Astrocyte (in vitro differentiated cells and primary cell): ENCODE measurements at regions not wholly inside any gene's neighbourhood (a gene's known extent, or its start where the extent isn't known, plus 50 kb on each side); places are given as distances from the start of the nearest gene placed in this dataset.

Experiments used
- DNase-seq: peaks from one replicate; pipeline ENCODE4 v3.0.0-alpha.2; 2010; ENCODE audit warnings: low read depth
- FAIRE-seq: peaks from 2 replicates; lab custom pipeline; 2011; peaks lifted over from hg19 to GRCh38; lab: Jason Lieb, UNC
- H2AFZ ChIP-seq: 2 replicates; pipeline ENCODE4 v1.6.0; 2012; ENCODE audit warnings: low read depth, low read length, inconsistent platforms
- H3K27ac ChIP-seq: 2 replicates; pipeline ENCODE4 v1.5.1; 2011; ENCODE audit warnings: low read depth, low read length, inconsistent platforms
- H3K27me3 ChIP-seq: 2 replicates; pipeline ENCODE4 v1.6.0; 2011; ENCODE audit warnings: low read length, inconsistent platforms; ENCODE audit not compliant: insufficient read depth
- H3K36me3 ChIP-seq: 2 replicates; pipeline ENCODE4 v1.5.1; 2011; ENCODE audit warnings: low read length, inconsistent platforms; ENCODE audit not compliant: insufficient read depth
- H3K4me1 ChIP-seq: 2 replicates; pipeline ENCODE4 v1.5.1; 2011; ENCODE audit warnings: low read length, inconsistent platforms; ENCODE audit not compliant: insufficient read depth
- H3K4me2 ChIP-seq: 2 replicates; pipeline ENCODE4 v1.6.0; 2012; ENCODE audit warnings: low read length, inconsistent platforms
- H3K4me3 ChIP-seq: 2 replicates; pipeline ENCODE4 v1.5.1; 2011; ENCODE audit warnings: low read depth, mild to moderate bottlenecking, low read length, inconsistent platforms; ENCODE audit not compliant: insufficient read depth
- H3K79me2 ChIP-seq: 2 replicates; pipeline ENCODE4 v1.6.0; 2012; ENCODE audit warnings: mild to moderate bottlenecking, low read length, inconsistent platforms; ENCODE audit not compliant: insufficient read depth
- H3K9ac ChIP-seq: 2 replicates; pipeline ENCODE4 v1.6.0; 2012; ENCODE audit warnings: mild to moderate bottlenecking, low read length, inconsistent platforms
- H3K9me3 ChIP-seq: 2 replicates; pipeline ENCODE4 v1.5.1; 2012; ENCODE audit warnings: low read depth, mild to moderate bottlenecking, low read length, inconsistent platforms; ENCODE audit not compliant: insufficient read depth
- H4K20me1 ChIP-seq: 2 replicates; pipeline ENCODE4 v1.6.0; 2012; ENCODE audit warnings: low read length, inconsistent platforms; ENCODE audit not compliant: insufficient read depth
- H3K27ac Mint-ChIP-seq: one replicate; pipeline ENCODE4 v1.8.0; 2021; ENCODE audit warnings: mild to moderate bottlenecking, mixed read lengths; ENCODE audit not compliant: unreplicated experiment
- H3K27me3 Mint-ChIP-seq: one replicate; pipeline ENCODE4 v1.8.0; 2021; ENCODE audit warnings: low read depth, mixed read lengths; ENCODE audit not compliant: unreplicated experiment
- H3K36me3 Mint-ChIP-seq: one replicate; pipeline ENCODE4 v1.8.0; 2021; ENCODE audit warnings: low read depth, mixed read lengths; ENCODE audit not compliant: unreplicated experiment
- H3K4me1 Mint-ChIP-seq: one replicate; pipeline ENCODE4 v1.8.0; 2021; ENCODE audit warnings: low read depth, mixed read lengths; ENCODE audit not compliant: unreplicated experiment
- H3K4me3 Mint-ChIP-seq: one replicate; pipeline ENCODE4 v1.8.0; 2021; ENCODE audit warnings: mild to moderate bottlenecking, moderate library complexity, mixed read lengths; ENCODE audit not compliant: unreplicated experiment
- H3K9me3 Mint-ChIP-seq: one replicate; pipeline ENCODE4 v1.8.0; 2021; ENCODE audit warnings: mild to moderate bottlenecking, mixed read lengths; ENCODE audit not compliant: unreplicated experiment
- CTCF ChIP-seq: IDR thresholded peaks from 2 replicates; pipeline ENCODE4 v1.5.1; 2011; ENCODE audit warnings: low read depth, mild to moderate bottlenecking, inconsistent platforms, low read length, moderate library complexity; ENCODE audit not compliant: insufficient read depth
- EZH2 ChIP-seq: IDR thresholded peaks from 2 replicates; pipeline ENCODE4 v1.6.1; 2012; ENCODE audit warnings: mild to moderate bottlenecking, low read length, inconsistent platforms; ENCODE audit not compliant: insufficient read depth

DNA sequence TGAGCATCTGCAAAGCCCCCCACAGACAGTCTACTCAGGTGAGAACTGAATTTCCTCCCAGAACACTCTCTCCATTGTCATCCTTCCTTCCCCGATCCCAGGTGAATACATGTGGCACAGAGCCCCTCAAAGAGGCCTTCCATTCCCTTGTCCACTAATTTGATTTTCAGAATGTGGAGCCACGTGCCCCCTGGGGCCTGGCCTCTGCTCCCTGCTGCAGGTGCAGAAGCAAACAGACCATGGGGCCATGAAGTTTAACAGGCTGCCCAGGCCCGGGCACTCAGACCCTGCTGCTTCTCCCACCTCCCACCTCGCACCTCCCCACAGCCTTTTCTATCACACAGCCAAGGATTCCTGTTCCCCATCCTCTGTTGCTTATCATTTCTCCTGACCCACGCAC is 243.8 kb upstream of the RAB4A start:
- no peaks in the 10 kb centered on the region for H3K36me3 Mint-ChIP-seq

GRCh38 chr1:229027622-229028182 is 243.2 kb upstream of the RAB4A start:
- peaks cover 6% of the 10 kb centered on the region for H3K4me1 ChIP-seq
- no peak for DNase-seq
- no peak overlapping the region for H3K27ac ChIP-seq
- H3K9me3 ChIP-seq, result no peaks in the 10 kb centered on the region
- H3K4me3 Mint-ChIP-seq, result peak overlapping the region; percentile 51
- H3K36me3 Mint-ChIP-seq, result no peaks in the 10 kb centered on the region
- no peaks in the 10 kb centered on the region for H3K9me3 Mint-ChIP-seq
- H2AFZ ChIP-seq, result peak overlapping the region; percentile 4
- peaks cover 5% of the 10 kb centered on the region for H3K27me3 Mint-ChIP-seq
- no peak overlapping the region for H3K4me3 ChIP-seq
- peaks cover under 1% of the 10 kb centered on the region for H3K27me3 ChIP-seq
- peak overlapping the region; percentile 30 for H3K4me2 ChIP-seq
- no peaks in the 10 kb centered on the region for H3K36me3 ChIP-seq
- H3K4me1 Mint-ChIP-seq, result peaks cover 22% of the 10 kb centered on the region
- no peaks in the 10 kb centered on the region for H4K20me1 ChIP-seq
- FAIRE-seq, result no peak
- no peaks in the 10 kb centered on the region for H3K79me2 ChIP-seq
- TF ChIP-seq EZH2 (no peak), CTCF (no peak)
- H3K9ac ChIP-seq, result no peak overlapping the region
- H3K27ac Mint-ChIP-seq, result peak overlapping the region; percentile 67

More for the DNA sequence above, 243.8 kb upstream of the RAB4A start:
- no peaks in the 10 kb centered on the region for H3K9me3 ChIP-seq
- H3K4me1 ChIP-seq, result peaks cover 6% of the 10 kb centered on the region
- no peak overlapping the region for H3K4me3 Mint-ChIP-seq
- H4K20me1 ChIP-seq, result no peaks in the 10 kb centered on the region
- H3K27ac Mint-ChIP-seq, result peak overlapping the region; percentile 67
- no peaks in the 10 kb centered on the region for H3K36me3 ChIP-seq
- peaks cover 5% of the 10 kb centered on the region for H3K27me3 Mint-ChIP-seq
- H3K27me3 ChIP-seq, result no peaks in the 10 kb centered on the region
- no peaks in the 10 kb centered on the region for H3K9me3 Mint-ChIP-seq
- TF ChIP-seq EZH2, result no peak
- no peak for TF ChIP-seq CTCF
- no peaks in the 10 kb centered on the region for H3K79me2 ChIP-seq
- FAIRE-seq (no peak), DNase-seq (no peak)
- no peak overlapping the region for H3K4me2 ChIP-seq
- no peak overlapping the region for H3K9ac ChIP-seq
- no peak overlapping the region for H3K27ac ChIP-seq
- H3K4me3 ChIP-seq, result no peak overlapping the region
- peaks cover 16% of the 10 kb centered on the region for H3K4me1 Mint-ChIP-seq
- no peak overlapping the region for H2AFZ ChIP-seq

DNA sequence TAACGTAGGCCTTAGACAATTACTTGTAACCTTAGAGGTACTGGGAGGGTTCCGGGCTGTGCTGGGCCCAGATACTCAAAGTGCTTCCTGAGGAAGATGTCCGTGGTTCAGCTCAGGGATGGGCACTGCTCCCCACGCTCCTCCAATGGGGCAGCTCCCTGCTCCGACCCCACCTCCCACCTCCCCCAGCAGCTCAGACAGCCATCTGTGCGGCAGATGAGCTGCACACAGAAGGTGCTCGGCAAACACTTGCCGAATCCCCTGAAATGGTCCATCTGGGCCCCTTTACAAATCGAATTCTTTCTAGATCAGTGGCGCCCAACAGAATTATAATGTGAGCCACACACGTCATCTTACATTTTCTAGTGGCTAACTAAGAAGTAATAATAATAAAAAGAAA is 242.4 kb upstream of the RAB4A start:
- Mint-ChIP-seq H3K27me3 (peaks cover 9% of the 10 kb centered on the region), H3K36me3 (no peaks in the 10 kb centered on the region), H3K4me1 (peaks cover 22% of the 10 kb centered on the region), H3K27ac (no peak overlapping the region), H3K9me3 (no peaks in the 10 kb centered on the region), H3K4me3 (no peak overlapping the region)
- no peaks in the 10 kb centered on the region for H3K79me2 ChIP-seq
- FAIRE-seq (no peak), DNase-seq (no peak)
- H3K27ac ChIP-seq, result no peak overlapping the region
- H3K9ac ChIP-seq, result no peak overlapping the region
- no peaks in the 10 kb centered on the region for H3K9me3 ChIP-seq
- H3K4me3 ChIP-seq, result no peak overlapping the region
- H3K4me1 ChIP-seq, result peaks cover 6% of the 10 kb centered on the region
- no peak overlapping the region for H2AFZ ChIP-seq
- no peaks in the 10 kb centered on the region for H4K20me1 ChIP-seq
- no peaks in the 10 kb centered on the region for H3K36me3 ChIP-seq
- TF ChIP-seq CTCF (no peak), EZH2 (no peak)
- no peak overlapping the region for H3K4me2 ChIP-seq
- H3K27me3 ChIP-seq, result peaks cover 5% of the 10 kb centered on the region
